ENCODE measurements at regions not wholly inside any gene's neighbourhood (a gene's known extent, or its start where the extent isn't known, plus 50 kb on each side); places are given as distances from the start of the nearest gene placed in this dataset.

GRCh38 chr17:77470800-77471733, 330.3 kb downstream of the SEC14L1 start:
- no peak for TF ChIP-seq CTCF (IDR thresholded peaks at IDR 0.05; ENCODE audit: borderline replicate concordance)
- peak; percentile 80 for DNase-seq
- H3K9me3 ChIP-seq (replicated peaks), result no peaks in the 10 kb centered on the region
- H3K4me3 ChIP-seq, result peak overlapping the region; percentile 46
- peak overlapping the region; percentile 84 for H3K27ac ChIP-seq (replicated peaks)
- peaks cover 95% of the 10 kb centered on the region for H3K4me1 ChIP-seq
- no peaks in the 10 kb centered on the region for H3K36me3 ChIP-seq
- intact Hi-C loops (cut with micrococcal nuclease), result no loop called here
- H3K27me3 ChIP-seq (ENCODE audit: low read depth), result no peaks in the 10 kb centered on the region

- no peak for DNase-seq
- Histone ChIP-seq H3K36me3 (no peaks in the 10 kb centered on the region), H3K4me3 (peak overlapping the region; percentile 46), H3K9me3 (replicated peaks) (no peaks in the 10 kb centered on the region), H3K27me3 (ENCODE audit: low read depth) (no peaks in the 10 kb centered on the region), H3K4me1 (peaks cover 95% of the 10 kb centered on the region), H3K27ac (replicated peaks) (peak overlapping the region; percentile 84)
- intact Hi-C loops (cut with micrococcal nuclease), result no loop called here
- TF ChIP-seq CTCF (IDR thresholded peaks at IDR 0.05; ENCODE audit: borderline replicate concordance), result no peak
Observed at GRCh38 chr17:77471984-77472461, 331.3 kb downstream of the SEC14L1 start.

- peak overlapping the region; percentile 46 for H3K4me3 ChIP-seq
- intact Hi-C loops (cut with micrococcal nuclease), result no loop called here
Observed at GRCh38 chr17:77472468-77473310, 331.9 kb downstream of the SEC14L1 start.

GRCh38 chr17:77473615-77474226, 333.0 kb downstream of the SEC14L1 start:
- no peak for TF ChIP-seq CTCF (IDR thresholded peaks at IDR 0.05; ENCODE audit: borderline replicate concordance)
- peak overlapping the region; percentile 84 for H3K27ac ChIP-seq (replicated peaks)
- intact Hi-C loops (cut with micrococcal nuclease), result no loop called here

More at GRCh38 chr17:77472468-77473310, 331.9 kb downstream of the SEC14L1 start:
- Histone ChIP-seq H3K4me1 (peaks cover 95% of the 10 kb centered on the region), H3K36me3 (no peaks in the 10 kb centered on the region), H3K27ac (replicated peaks) (peak overlapping the region; percentile 84), H3K27me3 (ENCODE audit: low read depth) (no peaks in the 10 kb centered on the region), H3K9me3 (replicated peaks) (no peaks in the 10 kb centered on the region)
- no peak for TF ChIP-seq CTCF (IDR thresholded peaks at IDR 0.05; ENCODE audit: borderline replicate concordance)
- DNase-seq, result no peak

More at GRCh38 chr17:77473615-77474226, 333.0 kb downstream of the SEC14L1 start:
- peaks cover 93% of the 10 kb centered on the region for H3K4me1 ChIP-seq
- H3K27me3 ChIP-seq (ENCODE audit: low read depth), result no peaks in the 10 kb centered on the region
- DNase-seq, result no peak
- no peaks in the 10 kb centered on the region for H3K9me3 ChIP-seq (replicated peaks)
- no peaks in the 10 kb centered on the region for H3K36me3 ChIP-seq
- no peak overlapping the region for H3K4me3 ChIP-seq

Data from left ventricle myocardium inferior (tissue), 1 donor.